GM18867 (cell line): ENCODE measurements at regions not wholly inside any gene's neighbourhood (a gene's known extent, or its start where the extent isn't known, plus 50 kb on each side); places are given as distances from the start of the nearest gene placed in this dataset.

Experiments
- ATAC-seq: cut with Tn5 transposase; IDR thresholded peaks from one replicate; pipeline ENCODE4 v1.9.1; 2021; ENCODE audit warnings: mild to moderate bottlenecking, moderate library complexity; ENCODE audit not compliant: unreplicated experiment

DNA sequence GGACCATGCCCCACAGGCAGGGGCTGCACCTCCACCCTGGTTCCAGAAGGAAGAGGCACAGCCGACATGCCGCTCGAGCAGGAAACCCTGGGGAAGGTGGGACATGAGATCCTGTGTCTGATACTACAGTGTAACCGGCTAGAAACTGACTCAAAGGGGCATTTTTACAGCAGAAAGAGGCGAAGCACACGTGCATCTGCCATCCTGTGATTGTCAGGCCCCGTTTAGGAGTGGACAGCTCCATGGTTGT lies 62.7 kb downstream of the SIK1 start:
- no peak for ATAC-seq

DNA sequence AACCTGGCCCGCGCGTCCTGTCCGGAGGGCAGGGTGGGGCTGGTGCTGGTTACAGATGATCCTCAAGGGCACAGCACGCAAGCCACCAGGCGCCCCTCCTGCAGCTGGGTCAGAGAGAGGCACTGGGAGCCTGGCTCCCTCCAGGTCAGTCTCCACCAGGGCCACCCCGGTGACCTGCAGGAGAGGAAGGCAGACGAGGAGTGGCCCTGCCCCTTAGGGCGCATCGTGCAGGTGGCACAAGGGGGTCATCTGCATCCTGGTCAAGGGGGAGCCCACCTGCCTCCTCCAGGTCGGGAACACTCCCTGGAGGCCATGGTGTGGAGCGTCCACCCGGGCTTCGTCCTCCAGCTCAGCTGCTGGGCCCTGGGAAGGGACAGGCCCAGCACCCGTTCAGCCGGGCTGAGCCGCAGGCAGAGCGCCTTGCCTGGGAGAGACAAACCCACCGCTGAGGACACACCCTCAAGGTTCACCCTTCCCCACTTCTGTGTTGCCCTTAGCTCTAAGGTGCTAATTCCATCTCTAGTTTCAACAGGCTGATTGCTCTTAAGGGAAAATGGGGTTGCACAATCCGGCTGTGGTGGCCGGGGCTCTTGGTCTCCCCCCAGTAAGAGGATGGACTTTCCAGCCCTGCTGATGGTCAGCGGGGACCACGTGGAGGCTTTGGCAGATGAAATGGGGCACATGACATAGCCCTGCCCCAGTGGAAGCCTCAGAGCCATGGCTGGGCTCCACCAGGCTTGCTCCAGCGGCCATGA lies 63.2 kb downstream of the SIK1 start:
- no peak for ATAC-seq

DNA sequence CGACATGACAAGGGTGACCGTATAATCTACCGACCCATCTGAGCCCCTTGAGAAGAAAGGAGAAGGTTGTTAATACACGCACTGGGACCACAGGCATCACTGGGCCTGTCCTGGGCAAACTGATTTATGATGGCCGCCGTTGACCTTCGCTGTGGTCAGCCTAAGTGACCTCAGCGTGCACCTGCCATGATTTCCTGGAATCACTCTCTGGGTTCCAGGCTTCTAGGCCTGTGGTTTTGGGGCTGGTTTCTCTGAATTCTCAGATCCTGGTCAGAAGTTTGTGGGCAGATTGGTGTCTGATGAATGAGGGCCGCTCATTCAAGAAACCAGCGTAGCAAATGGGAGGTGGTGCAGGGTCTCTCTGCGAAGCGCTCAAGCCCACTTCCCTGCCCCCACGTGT lies 64.0 kb downstream of the SIK1 start:
- no peak for ATAC-seq

DNA sequence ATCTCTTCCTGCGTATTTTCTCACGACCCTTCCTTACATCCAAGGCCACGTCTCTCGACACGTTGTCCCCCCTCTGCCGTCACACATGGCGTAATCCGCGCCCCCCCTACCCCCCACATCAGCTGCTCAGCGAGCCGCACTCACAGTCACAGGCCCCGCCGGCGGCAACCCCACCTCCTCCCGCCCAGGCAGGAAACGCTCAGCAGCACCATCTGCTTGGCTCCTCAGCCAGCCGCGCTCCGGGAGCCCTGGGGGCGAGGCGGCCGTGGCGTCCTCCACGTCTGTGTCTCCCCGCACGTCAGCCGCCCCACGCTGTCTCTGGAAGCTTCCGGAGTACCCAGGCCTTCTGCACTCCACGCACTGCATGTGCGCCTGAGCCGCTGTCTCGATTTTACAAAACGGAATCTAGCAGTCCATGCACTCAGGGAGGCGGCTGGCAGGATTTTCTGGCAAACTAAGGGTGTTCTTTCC lies 64.6 kb downstream of the SIK1 start:
- ATAC-seq, result peak; percentile 52

DNA sequence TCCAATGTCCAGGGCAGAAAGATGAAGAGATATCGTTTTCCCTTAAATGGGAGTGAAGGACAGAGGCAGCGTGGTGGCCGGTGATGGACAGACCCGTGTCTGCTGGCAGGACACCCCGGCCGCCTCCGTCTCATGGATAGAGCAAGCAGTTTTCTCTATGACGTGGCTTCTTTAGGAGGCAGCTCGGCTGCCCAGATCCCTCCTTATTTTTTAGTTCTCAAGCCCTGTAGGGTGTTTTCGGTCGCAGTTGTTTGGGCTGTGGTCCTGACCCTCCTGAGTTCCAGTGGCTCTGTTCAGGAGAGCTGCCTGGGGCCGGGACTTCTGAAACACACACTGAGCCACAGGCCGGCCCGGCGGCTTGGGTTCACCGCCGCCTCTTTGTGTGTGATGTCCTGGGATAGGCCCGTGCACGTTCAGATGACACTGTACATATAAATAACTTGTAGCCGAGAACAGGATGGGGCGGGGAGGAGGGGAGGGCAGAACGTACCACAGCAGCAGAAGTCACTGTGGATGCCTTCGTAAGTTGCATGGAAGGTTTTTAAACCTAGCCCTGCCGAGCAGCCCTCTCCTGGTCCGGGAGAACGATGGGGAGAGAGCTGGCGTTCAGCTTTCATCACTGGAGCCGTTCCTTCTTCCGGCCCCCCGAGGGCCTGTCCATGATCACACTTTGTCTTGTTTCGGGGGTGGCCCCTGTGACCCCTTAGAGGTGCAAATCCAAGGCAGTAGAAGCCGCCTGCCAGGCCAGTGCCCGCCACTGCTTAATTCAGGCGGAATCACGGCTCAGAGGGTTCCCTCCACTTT lies 65.2 kb downstream of the SIK1 start:
- peak; percentile 60 for ATAC-seq

DNA sequence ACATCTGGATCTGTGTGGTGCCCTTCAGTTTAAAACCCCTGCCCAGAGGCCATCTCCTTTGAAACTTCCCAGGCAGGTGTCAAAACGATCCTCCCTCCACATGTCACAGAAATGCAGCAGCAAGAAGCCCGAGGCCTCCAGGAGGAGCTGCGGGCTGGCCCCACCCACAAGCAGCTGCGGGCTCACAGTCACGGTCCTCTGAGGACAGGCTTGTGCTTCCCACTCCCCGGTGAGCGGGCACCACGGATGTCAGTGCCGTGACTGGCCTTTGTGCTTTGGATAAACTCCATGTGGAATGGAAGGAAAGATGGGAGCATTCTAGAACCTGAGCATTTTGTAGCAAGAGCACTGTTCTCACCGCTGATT lies 65.8 kb downstream of the SIK1 start:
- peak; percentile 26 for ATAC-seq

DNA sequence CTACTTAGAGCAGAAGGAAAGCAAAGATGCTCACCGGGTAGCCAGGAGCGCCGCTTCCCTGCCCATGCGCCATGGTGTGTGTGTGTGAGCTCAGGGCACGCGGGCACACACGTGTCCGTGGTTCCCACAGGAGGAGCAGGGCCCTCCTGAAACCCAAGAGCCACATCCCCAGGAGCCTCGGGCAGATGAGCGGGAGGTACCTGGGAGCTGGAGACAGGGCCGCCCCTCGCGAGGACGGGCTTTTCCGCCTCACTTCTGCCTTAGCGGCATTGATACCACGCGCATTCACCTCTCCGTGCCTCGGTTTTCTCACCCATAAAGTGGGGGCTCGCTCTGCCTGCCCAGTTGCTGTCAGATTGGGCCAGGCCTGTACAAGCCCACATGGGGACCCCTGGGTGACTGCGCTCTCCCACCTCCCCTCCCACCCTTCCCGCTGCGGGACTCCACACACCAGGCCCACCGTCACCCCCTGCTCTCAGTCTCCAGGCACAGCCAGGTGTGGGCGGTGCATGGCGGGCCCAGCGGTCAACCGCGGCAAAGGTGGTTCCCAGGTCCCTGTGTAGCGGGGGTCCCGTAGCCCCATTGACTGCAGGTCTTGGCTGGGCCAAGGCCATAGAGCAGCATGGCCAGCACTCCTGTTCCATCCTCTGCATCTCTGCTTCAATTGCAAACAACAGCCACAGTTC lies 66.3 kb downstream of the SIK1 start:
- no peak for ATAC-seq

DNA sequence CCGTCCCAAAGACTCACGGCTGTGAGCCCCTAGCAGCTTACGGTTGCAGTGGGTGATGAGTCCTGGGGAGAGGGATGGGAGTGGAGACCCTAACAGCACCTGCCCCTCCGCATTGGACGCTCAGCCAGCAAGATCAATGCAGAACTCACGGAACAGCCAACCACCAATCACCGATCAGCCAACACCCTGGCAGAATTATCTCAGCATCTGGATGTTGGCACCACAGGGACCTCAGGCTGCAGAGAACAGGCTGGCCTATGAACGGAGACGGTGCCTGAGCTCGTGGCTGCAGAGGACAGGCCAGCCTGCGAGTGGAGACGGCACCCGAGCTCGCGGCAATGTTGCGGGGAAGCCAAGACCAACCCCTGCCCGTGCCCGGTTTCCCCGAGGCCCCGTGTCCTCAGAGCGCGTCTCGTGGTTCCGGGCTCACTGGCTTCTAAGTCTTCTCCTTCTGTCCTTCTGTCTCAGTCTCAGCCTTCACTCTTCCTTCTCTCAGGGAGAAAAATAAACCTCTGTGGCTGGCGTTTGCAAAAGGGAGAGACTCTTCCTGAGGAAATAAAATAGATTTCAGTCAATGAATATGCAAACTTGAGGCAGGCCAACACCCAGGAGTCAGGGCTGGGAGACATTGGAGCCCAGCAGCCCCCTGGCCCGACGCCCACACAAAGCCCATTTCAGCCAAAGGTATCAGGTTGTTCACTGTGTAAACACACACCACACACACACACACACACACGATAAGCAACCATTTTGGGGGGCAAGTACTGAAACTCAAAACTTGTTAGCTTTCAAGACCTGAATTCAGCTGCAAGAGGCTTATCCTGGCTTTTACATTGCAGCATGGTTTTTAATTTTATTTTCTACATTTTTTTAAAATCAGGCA lies 67.8 kb downstream of the SIK1 start:
- no peak for ATAC-seq

DNA sequence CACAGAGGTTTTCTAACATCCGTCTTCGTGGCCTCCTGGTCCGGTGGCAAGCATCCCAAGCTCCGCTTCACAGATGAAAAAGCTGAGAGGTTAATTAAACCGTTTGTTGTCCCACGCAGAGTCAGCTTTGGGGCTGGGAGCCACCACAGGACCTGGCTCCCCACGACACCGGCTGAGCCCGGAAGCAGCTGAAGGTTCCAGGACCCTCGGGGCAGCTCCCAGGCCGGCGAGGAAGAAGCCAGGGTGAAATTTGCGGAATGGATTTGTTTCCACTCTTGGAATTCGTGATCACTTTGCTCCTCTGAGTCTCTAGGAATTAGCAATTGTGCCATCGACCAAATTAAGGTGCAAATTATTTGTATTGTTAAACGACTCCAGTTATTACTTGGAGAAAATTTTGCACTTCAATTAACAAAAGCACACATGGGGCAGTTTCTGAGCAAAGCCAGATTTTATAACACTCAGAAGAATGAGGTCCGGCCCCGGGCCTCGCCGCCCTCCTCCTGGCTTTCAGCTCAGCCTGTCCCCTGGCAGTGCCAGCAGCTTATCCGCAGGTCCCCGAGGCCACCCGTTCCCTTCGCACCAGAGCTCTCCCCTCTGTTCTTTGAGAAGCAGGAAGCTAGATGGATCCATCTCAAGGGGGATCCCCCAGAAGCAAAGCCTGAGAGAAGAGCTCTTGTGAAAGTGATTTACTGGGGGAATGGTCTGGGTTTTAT lies 69.1 kb downstream of the SIK1 start:
- no peak for ATAC-seq

DNA sequence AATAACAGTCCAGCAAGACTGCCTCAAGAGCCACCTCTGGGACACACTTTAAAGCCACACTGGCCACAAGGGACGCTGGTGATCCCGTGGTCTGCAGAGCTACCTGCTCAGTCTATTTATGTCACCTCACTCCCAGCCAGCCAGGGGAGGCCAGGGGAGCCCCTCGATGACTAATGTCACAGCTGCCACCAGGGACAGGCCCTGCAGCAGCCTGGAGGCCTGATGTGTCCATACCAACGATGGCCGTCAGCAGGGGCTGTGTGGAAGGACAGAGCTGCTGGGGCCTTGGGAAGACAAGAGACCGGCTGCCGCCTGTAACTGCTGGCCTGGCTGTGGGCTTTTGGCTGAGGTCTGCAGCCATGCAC lies 71.0 kb downstream of the SIK1 start:
- ATAC-seq, result no peak

DNA sequence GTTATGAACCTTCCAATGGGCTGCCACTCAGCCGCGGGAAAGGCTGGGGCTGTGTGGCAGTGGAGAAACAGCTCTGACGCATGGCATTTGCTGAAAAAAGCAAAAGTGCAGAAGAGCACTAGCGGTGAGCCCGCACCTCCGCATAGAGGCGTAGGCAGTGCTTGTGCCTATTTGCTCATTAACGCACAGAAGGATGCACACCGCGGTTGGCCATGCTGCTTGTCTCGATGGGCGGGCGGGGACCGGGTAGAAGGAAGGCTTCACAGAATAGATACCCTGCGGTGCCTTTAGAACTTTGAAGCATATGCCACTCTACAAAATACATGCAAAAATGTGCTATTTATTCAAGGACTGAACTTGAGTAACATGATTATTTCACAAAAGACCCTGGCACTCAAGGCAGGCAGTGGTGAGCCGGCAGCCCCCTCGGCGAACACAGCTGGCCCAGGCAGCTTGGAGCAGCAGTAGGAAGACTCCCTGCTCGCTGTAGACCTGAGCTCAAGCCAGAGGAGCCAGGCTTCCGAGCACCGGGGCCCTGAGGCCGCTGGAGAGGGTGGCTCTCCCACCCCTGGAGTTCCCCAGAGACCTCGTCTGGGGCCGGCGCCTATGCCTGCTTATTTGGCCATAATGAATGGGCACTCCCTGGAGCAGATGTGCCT lies 71.5 kb downstream of the SIK1 start:
- no peak for ATAC-seq

DNA sequence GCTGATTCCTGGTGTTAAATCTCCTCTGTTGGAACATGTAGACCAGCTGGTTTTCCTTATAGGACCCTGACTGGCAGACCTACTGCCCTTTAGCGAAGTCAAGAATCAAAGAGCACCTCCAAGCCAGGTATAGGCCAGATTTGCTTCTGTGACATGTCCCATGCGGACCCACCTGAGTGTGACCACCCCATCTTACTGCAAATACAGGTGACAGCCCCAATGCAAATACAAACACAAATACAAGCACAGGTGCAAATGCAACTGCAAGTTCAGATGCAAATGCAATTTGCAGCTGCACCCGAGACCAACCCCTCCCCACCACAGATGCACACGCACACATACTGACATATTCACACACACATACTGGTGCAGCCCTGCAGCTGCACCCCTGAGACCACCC lies 72.3 kb downstream of the SIK1 start:
- no peak for ATAC-seq

DNA sequence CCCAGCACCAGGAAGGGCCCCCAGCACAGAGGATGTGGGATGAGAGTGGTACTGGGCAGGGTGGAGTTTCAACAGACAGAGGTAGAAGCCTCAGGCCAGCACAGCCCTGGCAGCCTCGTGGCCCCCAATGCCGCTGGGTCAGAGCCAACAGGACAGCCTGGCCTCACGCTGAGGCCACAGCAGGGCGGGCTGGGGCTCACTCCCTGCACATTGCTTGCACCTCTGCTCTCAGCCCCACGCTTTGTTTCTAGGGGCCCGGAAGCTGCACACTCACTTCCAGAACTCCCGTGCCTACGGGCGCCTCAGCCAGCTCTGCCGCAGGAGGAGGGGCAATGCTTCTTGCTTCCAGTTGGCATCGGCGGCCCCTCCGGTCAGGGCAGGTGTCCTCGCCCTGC lies 72.9 kb downstream of the SIK1 start:
- no peak for ATAC-seq

DNA sequence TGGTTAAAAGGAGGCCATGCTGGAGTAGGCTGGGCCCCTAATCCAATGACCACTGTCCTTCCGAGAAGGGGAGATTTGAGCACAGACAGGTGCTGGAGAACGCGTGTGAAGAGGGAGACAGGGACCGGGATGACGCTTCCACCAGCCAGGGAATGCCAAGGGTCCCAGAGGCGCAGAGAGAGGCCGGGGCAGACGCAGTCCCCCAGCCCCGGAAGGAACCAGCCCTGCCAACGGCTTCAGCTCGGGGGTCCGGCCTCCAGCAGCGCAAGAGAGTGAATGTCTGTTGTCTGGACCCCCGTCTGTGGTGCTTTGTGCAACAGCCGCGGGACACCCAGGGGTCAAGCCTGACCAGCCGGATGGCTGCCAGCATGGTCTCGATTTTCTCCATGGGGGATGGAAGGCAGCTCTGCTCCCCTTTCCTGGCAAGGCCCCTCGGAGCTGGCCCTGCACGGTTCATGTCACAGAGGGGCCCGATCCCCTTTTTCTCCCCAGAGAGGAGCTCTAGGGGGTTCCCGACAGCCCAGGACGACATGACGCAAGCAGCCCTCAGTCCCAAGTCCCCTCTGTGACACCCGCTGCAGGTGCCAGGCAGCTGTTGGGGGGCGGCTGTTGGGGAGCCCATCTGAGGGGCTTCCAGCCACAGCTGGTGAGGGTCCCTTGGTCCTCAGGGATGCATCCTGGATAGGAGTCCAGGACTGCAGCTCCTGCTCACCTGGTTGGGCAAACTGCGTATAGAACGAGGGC lies 73.5 kb downstream of the SIK1 start:
- ATAC-seq, result no peak

DNA sequence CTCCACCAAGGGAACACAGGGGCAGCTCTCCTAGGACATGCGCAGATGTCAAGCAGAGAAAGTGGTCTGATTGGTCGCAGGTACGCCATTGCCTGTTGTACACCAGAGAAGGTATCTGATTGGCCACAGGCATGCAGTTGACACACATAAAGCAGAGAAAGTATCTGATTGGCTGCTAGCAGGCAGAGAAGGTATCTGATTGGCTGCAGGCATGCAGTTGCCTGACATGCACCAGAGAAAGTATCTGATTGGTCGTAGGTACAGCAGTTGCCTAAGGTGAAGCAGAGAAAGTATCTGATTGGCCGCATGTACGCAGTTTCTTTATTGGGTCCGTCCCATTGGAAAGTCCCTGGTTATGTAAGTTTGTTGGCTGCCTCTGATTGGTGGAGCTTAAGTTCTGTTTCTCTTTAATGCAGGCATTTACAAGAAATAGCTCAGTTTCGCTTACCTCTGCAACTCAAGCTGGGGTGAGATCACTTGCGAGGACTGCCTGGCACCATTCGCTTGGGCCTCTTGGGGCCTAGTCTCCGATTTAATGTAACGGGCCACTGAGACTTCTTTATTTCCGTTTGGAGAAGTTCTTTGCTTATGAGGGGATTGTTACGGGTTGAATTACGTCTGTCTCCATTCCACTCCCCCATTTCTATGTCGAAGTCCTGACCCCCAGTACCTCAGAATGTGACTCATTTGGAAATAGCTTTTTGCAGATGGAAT lies 74.2 kb downstream of the SIK1 start:
- peak; percentile 79 for ATAC-seq

DNA sequence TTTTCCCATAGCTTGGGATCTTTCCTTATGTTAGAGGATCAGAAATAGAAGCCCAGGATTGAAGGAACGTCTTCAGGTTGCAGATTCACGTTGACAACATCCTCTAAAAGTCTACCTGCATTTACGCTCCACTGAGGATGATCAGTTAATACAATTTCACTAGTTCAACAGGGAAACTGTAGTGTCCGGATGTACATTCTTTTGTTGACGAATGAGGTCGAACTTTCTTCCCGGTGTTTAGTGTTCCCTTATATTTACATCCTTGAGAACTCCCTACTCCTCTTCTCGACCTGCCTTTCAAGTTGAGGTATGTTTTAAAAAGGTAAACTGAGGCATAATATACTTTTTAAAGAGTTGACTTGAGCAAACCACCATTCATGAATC lies 74.8 kb downstream of the SIK1 start:
- ATAC-seq, result no peak

DNA sequence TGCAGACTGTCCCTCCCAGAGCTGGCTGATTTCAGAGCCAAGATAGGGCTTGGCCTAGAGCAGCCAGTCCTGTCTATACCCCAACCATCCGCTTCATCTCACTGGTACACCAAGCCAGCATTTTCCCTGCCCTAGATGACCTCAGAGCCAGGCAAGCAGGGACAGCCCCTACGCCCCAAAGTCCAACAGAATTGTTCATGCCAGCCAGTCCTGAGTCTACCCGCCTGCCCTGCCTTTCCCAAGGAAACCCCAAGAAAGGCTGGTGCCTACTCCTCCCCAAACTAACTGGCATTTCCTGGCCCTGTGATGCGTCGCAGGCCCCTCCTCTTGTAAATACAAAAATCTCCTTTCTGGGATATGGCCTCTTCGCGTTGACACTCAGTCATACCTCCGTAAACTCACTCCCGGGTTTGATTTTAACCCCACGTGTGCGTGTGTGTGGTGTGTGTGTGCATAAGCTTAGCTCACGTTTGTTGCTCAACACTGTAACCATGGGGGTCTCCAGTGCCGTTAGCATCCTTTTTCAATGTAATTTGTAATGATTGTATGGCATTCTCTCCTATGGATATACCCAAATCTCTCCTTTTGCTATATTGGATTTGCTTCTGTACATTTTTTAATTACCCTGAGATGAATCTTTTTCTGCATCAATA lies 75.3 kb downstream of the SIK1 start:
- ATAC-seq, result no peak

DNA sequence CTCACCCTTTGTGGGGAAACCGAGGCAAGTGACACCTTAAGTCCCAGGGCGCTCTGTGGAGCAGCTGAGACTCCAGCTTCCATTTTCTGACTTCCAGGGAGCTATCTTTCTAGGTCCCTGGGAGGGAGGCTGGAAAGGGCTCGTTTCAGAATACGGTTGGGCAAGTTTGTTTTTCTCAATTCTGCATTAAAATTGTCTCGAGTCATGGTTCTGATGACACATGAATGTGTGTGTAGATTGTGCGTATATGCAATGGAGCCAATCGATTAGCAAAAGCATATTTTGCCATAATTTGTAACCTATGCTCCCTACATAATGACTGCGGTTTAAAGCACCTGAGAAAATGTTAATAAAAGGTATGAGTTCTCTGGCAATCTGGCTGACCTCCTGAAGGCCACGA lies 77.3 kb downstream of the SIK1 start:
- ATAC-seq, result no peak
